H1 (cell line): ENCODE measurements at regions not wholly inside any gene's neighbourhood (a gene's known extent, or its start where the extent isn't known, plus 50 kb on each side); places are given as distances from the start of the nearest gene placed in this dataset.

Experiments
- CTCF ChIA-PET: fragments of 300-600 bp; sonication (Branson Sonifier 250); formaldehyde crosslinking; loops from one replicate; lab custom pipeline; 2021; ENCODE audit not compliant: partially characterized antibody; lab: Charles Lee
- POLR2A ChIA-PET: fragments of 300-600 bp; sonication (Branson Sonifier 250); formaldehyde crosslinking; loops from one replicate; lab custom pipeline; 2021; ENCODE audit warnings: inconsistent platforms; ENCODE audit not compliant: partially characterized antibody; lab: Charles Lee
- DNase-seq, 2 experiments: peaks; one replicate each; pipeline versions ENCODE4 v3.0.0 to v3.0.0-alpha.2; 2010 to 2022; ENCODE audit warnings: low spot score in 2 of 2, low read depth in 1 of 2, mixed read lengths in 1 of 2
- FAIRE-seq: peaks from 2 replicates; lab custom pipeline; 2011; peaks lifted over from hg19 to GRCh38; lab: Jason Lieb, UNC
- H2AFZ ChIP-seq: 2 replicates; pipeline ENCODE4 v1.8.1; 2012; ENCODE audit warnings: low read length, inconsistent platforms
- H2AK5ac ChIP-seq: 2 replicates; pipeline ENCODE4 v1.6.1; 2013; ENCODE audit warnings: low read depth, low read length
- H2BK120ac ChIP-seq: replicated peaks from 2 replicates; pipeline ENCODE3; 2013; ENCODE audit warnings: low read depth, low read length, inconsistent platforms
- H2BK12ac ChIP-seq: 2 replicates; pipeline ENCODE4 v1.6.1; 2013; ENCODE audit warnings: low read depth, low read length
- H2BK15ac ChIP-seq: 2 replicates; pipeline ENCODE4 v1.6.1; 2013; ENCODE audit warnings: low read length
- H2BK20ac ChIP-seq: 2 replicates; pipeline ENCODE4 v1.6.1; 2013; ENCODE audit warnings: low read length
- H2BK5ac ChIP-seq: 2 replicates; pipeline ENCODE4 v1.6.1; 2013; ENCODE audit warnings: low read depth, low read length
- H3K14ac ChIP-seq: 2 replicates; pipeline ENCODE4 v1.6.1; 2013; ENCODE audit warnings: inconsistent platforms; ENCODE audit not compliant: insufficient read length
- H3K18ac ChIP-seq: 2 replicates; pipeline ENCODE4 v1.6.1; 2013; ENCODE audit warnings: low read length; ENCODE audit errors: extremely low read depth
- H3K23ac ChIP-seq: 2 replicates; pipeline ENCODE4 v1.6.1; 2013; ENCODE audit warnings: inconsistent platforms; ENCODE audit not compliant: insufficient read length
- H3K23me2 ChIP-seq: 2 replicates; pipeline ENCODE4 v1.6.1; 2013; ENCODE audit warnings: low read depth, low read length
- H3K27ac ChIP-seq: 2 replicates; pipeline ENCODE4 v1.6.1; 2011; ENCODE audit warnings: low read depth, low read length, inconsistent platforms
- H3K27me3 ChIP-seq, 4 experiments: replicated peaks in 1 of 4; 1 replicate in 1 of 4; 2 replicates in 3 of 4; pipeline versions ENCODE4 v1.6.1 to v1.8.1; 2011 to 2013; ENCODE audit warnings: low read length in 3 of 4, mild to moderate bottlenecking in 3 of 4, inconsistent platforms in 2 of 4, mixed read lengths in 2 of 4, moderate library complexity in 1 of 4; ENCODE audit not compliant: control insufficient read depth in 3 of 4, insufficient read depth in 3 of 4; ENCODE audit errors: extremely low read depth in 1 of 4
- H3K36me3 ChIP-seq, 4 experiments: 2 replicates each; pipeline versions ENCODE4 v1.6.1 to v1.8.1; 2011 to 2013; ENCODE audit warnings: mild to moderate bottlenecking in 4 of 4, low read length in 3 of 4, moderate library complexity in 2 of 4, control low read depth in 1 of 4, inconsistent platforms in 1 of 4; ENCODE audit not compliant: insufficient read depth in 4 of 4, control insufficient read depth in 2 of 4
- H3K4ac ChIP-seq: replicated peaks from 2 replicates; pipeline ENCODE3; 2013; ENCODE audit warnings: low read length, low read depth, mixed read lengths, inconsistent platforms; ENCODE audit not compliant: insufficient read length
- H3K4me1 ChIP-seq, 4 experiments: replicated peaks in 1 of 4; 1 replicate in 1 of 4; 2 replicates in 3 of 4; pipeline versions ENCODE4 v1.6.1 to v1.8.1; 2011 to 2013; ENCODE audit warnings: low read length in 3 of 4, inconsistent platforms in 2 of 4, mixed read lengths in 1 of 4; ENCODE audit not compliant: insufficient read depth in 4 of 4, control insufficient read depth in 3 of 4
- H3K4me2 ChIP-seq, 2 experiments: 2 replicates each; pipeline versions ENCODE4 v1.6.1 to v1.8.1; 2011 to 2013; ENCODE audit warnings: low read depth in 2 of 2, low read length in 2 of 2, control low read depth in 1 of 2, inconsistent platforms in 1 of 2, mild to moderate bottlenecking in 1 of 2; ENCODE audit not compliant: insufficient read depth in 1 of 2
- H3K4me3 ChIP-seq, 4 experiments: fragments of 200-600, 300-600 bp in 1 of 4; sonication (generic), shearing (Covaris generic), sonication (Bioruptor Twin) in 1 of 4; 2 replicates each; pipeline versions ENCODE4 v1.5.1 to v1.8.1; 2011 to 2016; ENCODE audit warnings: low read length in 4 of 4, low read depth in 3 of 4, control low read depth in 2 of 4, inconsistent platforms in 2 of 4, mild to moderate bottlenecking in 2 of 4, mixed read lengths in 1 of 4, moderate library complexity in 1 of 4; ENCODE audit not compliant: insufficient read depth in 2 of 4; ENCODE audit errors: extremely low read depth in 1 of 4
- H3K56ac ChIP-seq: replicated peaks from 2 replicates; pipeline ENCODE3; 2013; ENCODE audit warnings: low read depth, mild to moderate bottlenecking, mixed read lengths, low read length, inconsistent platforms; ENCODE audit not compliant: insufficient read length
- H3K79me1 ChIP-seq: 2 replicates; pipeline ENCODE4 v1.6.1; 2013; ENCODE audit warnings: low read depth, low read length, control low read depth
- H3K79me2 ChIP-seq, 2 experiments: 2 replicates each; pipeline versions ENCODE4 v1.6.1 to v1.8.1; 2012 to 2013; ENCODE audit warnings: low read length in 2 of 2, mild to moderate bottlenecking in 2 of 2, inconsistent platforms in 1 of 2; ENCODE audit not compliant: insufficient read depth in 2 of 2, control insufficient read depth in 1 of 2
- H3K9ac ChIP-seq, 4 experiments: replicated peaks in 1 of 4; 1 replicate in 1 of 4; 2 replicates in 3 of 4; pipeline versions ENCODE4 v1.6.1 to v1.8.1; 2011 to 2013; ENCODE audit warnings: low read depth in 3 of 4, low read length in 3 of 4, control low read depth in 2 of 4, mild to moderate bottlenecking in 2 of 4, moderate library complexity in 2 of 4, inconsistent platforms in 1 of 4; ENCODE audit errors: extremely low read depth in 1 of 4
- H3K9me3 ChIP-seq, 2 experiments: 2 replicates each; pipeline versions ENCODE4 v1.6.1 to v1.8.1; 2012 to 2013; ENCODE audit warnings: mild to moderate bottlenecking in 2 of 2, moderate library complexity in 2 of 2, control low read depth in 1 of 2, inconsistent platforms in 1 of 2, low read depth in 1 of 2, low read length in 1 of 2, mixed read lengths in 1 of 2; ENCODE audit not compliant: insufficient read depth in 2 of 2
- H4K20me1 ChIP-seq, 2 experiments: replicated peaks in 1 of 2; 2 replicates each; pipeline versions ENCODE3 to v1.8.1; 2011 to 2013; ENCODE audit warnings: inconsistent platforms in 2 of 2, low read length in 2 of 2, mild to moderate bottlenecking in 1 of 2; ENCODE audit not compliant: insufficient read depth in 2 of 2, control insufficient read depth in 1 of 2
- H4K5ac ChIP-seq: 2 replicates; pipeline ENCODE4 v1.6.1; 2013; ENCODE audit warnings: low read length, low read depth, mixed read lengths, inconsistent platforms; ENCODE audit not compliant: insufficient read length
- H4K8ac ChIP-seq: 2 replicates; pipeline ENCODE4 v1.8.0; 2013; ENCODE audit warnings: mild to moderate bottlenecking, moderate library complexity, low read length, inconsistent platforms; ENCODE audit not compliant: insufficient read depth; ENCODE audit errors: extremely low read depth
- H4K91ac ChIP-seq: replicated peaks from 2 replicates; pipeline ENCODE3; 2013; ENCODE audit warnings: low read length, mixed read lengths, inconsistent platforms; ENCODE audit not compliant: insufficient read length
- CBX5 ChIP-seq: fragments of 300-800, 300-1000 bp; sonication (generic); IDR thresholded peaks from 2 replicates; pipeline ENCODE4 v1.7.1; 2016; ENCODE audit warnings: antibody characterized with exemption, low read length, low read depth
- CHD1 ChIP-seq: IDR thresholded peaks from 2 replicates; pipeline ENCODE4 v1.6.1; 2012; ENCODE audit warnings: low read depth, low read length, improper control_type of control experiment
- CREB1 ChIP-seq: IDR thresholded peaks from 2 replicates; pipeline ENCODE4 v1.6.1; 2012; ENCODE audit warnings: inconsistent platforms
- EGR1 ChIP-seq: IDR thresholded peaks from 2 replicates; pipeline ENCODE4 v1.6.1; 2011; ENCODE audit warnings: low read depth, low read length, borderline replicate concordance
- FOSL1 ChIP-seq: IDR thresholded peaks from 2 replicates; pipeline ENCODE4 v1.6.1; 2011; ENCODE audit warnings: mild to moderate bottlenecking, low read depth, low read length, moderate library complexity; ENCODE audit not compliant: insufficient read depth
- KDM5A ChIP-seq: fragments of 200-600 bp; IDR thresholded peaks from 2 replicates; pipeline ENCODE4 v1.7.1; 2012; ENCODE audit warnings: mild to moderate bottlenecking, low read length, inconsistent platforms, mixed read lengths
- NRF1 ChIP-seq: IDR thresholded peaks from 2 replicates; pipeline ENCODE4 v1.6.1; 2011; ENCODE audit warnings: mild to moderate bottlenecking, low read depth, low read length, improper control_type of control experiment
- RNF2 ChIP-seq: fragments of 200-900, 300-1000 bp; sonication (generic); IDR thresholded peaks from 2 replicates; pipeline ENCODE4 v1.7.1; 2016; ENCODE audit warnings: borderline replicate concordance, low read depth, mild to moderate bottlenecking, antibody characterized with exemption, low read length; ENCODE audit not compliant: poor library complexity, severe bottlenecking; ENCODE audit errors: missing control alignments
- SP2 ChIP-seq: IDR thresholded peaks from 2 replicates; pipeline ENCODE4 v1.6.1; 2012; ENCODE audit warnings: mild to moderate bottlenecking, low read length, inconsistent platforms
- SRF ChIP-seq: IDR thresholded peaks from 2 replicates; pipeline ENCODE4 v1.6.1; 2011; ENCODE audit warnings: mild to moderate bottlenecking, low read depth, low read length, moderate library complexity
- TEAD4 ChIP-seq: IDR thresholded peaks from 2 replicates; pipeline ENCODE4 v1.6.1; 2012; ENCODE audit warnings: low read depth, low read length, inconsistent platforms, mixed read lengths
- ZNF274 ChIP-seq: IDR thresholded peaks from 2 replicates; pipeline ENCODE4 v1.7.0; 2012; ENCODE audit warnings: low read length, borderline replicate concordance; ENCODE audit errors: extremely low read depth
- WGBS, 2 experiments: shearing (Covaris generic) in 1 of 2; methylation state at CpG; one replicate each; pipeline versions ENCODE4 v1.1.6 to v1.1.7; 2013 to 2015; ENCODE audit warnings: low lambda C conversion rate in 2 of 2, mixed read lengths in 2 of 2, inconsistent platforms in 1 of 2, low coverage in 1 of 2, missing lambda C conversion rate in 1 of 2; ENCODE audit not compliant: insufficient replicate concordance in 2 of 2, insufficient coverage in 1 of 2, insufficient read length in 1 of 2; ENCODE audit errors: extremely low coverage in 1 of 2, missing lambda C conversion rate in 1 of 2; 5-methylcytosine and 5-hydroxymethylcytosine counted together
- TF ChIP-seq, protein P1 (sequence below): IDR thresholded peaks from 2 replicates; pipeline ENCODE4 v1.6.1; 2012; ENCODE audit warnings: inconsistent platforms

DNA sequence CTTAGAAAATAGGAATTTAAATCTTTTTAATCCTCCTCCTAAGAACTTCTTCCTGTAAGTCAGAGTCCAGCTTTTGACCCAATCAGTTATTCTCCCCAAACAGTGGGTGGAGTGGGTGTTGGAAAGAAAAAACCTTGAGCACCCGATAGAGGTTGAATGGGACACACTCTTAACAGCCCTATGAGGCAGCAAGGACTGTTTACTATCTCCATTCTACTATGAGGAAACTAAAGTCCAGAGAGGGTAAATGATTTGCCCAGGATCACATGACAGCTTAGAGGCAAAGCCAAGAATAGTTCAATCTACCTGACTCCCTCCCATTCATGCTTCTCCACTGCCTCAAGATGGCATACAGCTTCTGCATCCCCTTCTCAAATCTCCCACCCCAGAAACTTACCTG lies 57.6 kb upstream of the SLC35B4 start (continued):
- TF ChIP-seq SP2 = no peak

- H3K14ac ChIP-seq = no peak overlapping the region
- no peak overlapping the region for H3K23ac ChIP-seq
- no peak overlapping the region for H2BK15ac ChIP-seq
- H2AFZ ChIP-seq = no peak overlapping the region
- ChIA-PET CTCF (interaction anchor here (1.2 to 3.2 kb wide), 4 partner anchors 9 to 16 kb away, joined by 3 to 13 read pairs (median 8); no protein-coding TSS in a partner anchor), POLR2A (no interaction called here)
- H3K79me2 ChIP-seq = no peaks in the 10 kb centered on the region
- H3K23me2 ChIP-seq = no peaks in the 10 kb centered on the region
- no peaks in the 10 kb centered on the region for H3K36me3 ChIP-seq
- H4K5ac ChIP-seq = no peak overlapping the region
- H2BK5ac ChIP-seq = no peak overlapping the region
- 81% methylated on average over 4 of the region's 4 CpGs; no CpG with 5 or more reads in 1 of the 2 experiments for WGBS, 2 experiments
- DNase-seq (no peak), FAIRE-seq (no peak)
- no peaks in the 10 kb centered on the region for H4K20me1 ChIP-seq
- no peak overlapping the region for H4K91ac ChIP-seq
- H3K9ac ChIP-seq = no peak overlapping the region
- H2BK20ac ChIP-seq = no peak overlapping the region
- H2BK12ac ChIP-seq = no peak overlapping the region
- H3K9me3 ChIP-seq = no peaks in the 10 kb centered on the region
- no peaks in the 10 kb centered on the region for H3K79me1 ChIP-seq
- H3K4me1 ChIP-seq = no peaks in the 10 kb centered on the region
- no peak overlapping the region for H4K8ac ChIP-seq
- H3K4me3 ChIP-seq = no peak overlapping the region
- no peak overlapping the region for H3K27ac ChIP-seq
- no peak overlapping the region for H2BK120ac ChIP-seq
- H3K27me3 ChIP-seq = no peaks in the 10 kb centered on the region
- H3K4ac ChIP-seq = no peak overlapping the region
- no peak overlapping the region for H2AK5ac ChIP-seq
- no peak overlapping the region for H3K18ac ChIP-seq
- H3K56ac ChIP-seq = no peak overlapping the region
- no peak overlapping the region for H3K4me2 ChIP-seq
- TF ChIP-seq CREB1 = no peak
- no peak for TF ChIP-seq SRF
- TF ChIP-seq EGR1 = no peak
- TF ChIP-seq TEAD4 = no peak
- no peak for TF ChIP-seq KDM5A
- TF ChIP-seq, protein P1, sequence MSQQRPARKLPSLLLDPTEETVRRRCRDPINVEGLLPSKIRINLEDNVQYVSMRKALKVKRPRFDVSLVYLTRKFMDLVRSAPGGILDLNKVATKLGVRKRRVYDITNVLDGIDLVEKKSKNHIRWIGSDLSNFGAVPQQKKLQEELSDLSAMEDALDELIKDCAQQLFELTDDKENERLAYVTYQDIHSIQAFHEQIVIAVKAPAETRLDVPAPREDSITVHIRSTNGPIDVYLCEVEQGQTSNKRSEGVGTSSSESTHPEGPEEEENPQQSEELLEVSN = no peak
- TF ChIP-seq NRF1 = no peak
- TF ChIP-seq CHD1 = no peak
- no peak for TF ChIP-seq CBX5
- no peak for TF ChIP-seq FOSL1
- TF ChIP-seq RNF2 = no peak
- no peak for TF ChIP-seq ZNF274
Measured at GRCh38 chr7:134372858-134373257, 56.1 kb upstream of the SLC35B4 start.
